Endothelial cell of umbilical vein (primary cell): ENCODE measurements at regions not wholly inside any gene's neighbourhood (a gene's known extent, or its start where the extent isn't known, plus 50 kb on each side); places are given as distances from the start of the nearest gene placed in this dataset.

Source experiments
- BruUV-seq: library from RNA; stranded (reverse); fragments of 400-500 nt; replicated peaks from 2 replicates; lab custom pipeline; 2021; lab: Mats Ljungman, UMichigan
- CTCF ChIA-PET: fragments of 300-600, 350-600 bp; sonication (Branson Sonifier 250); formaldehyde crosslinking; loops from one replicate; lab custom pipeline; 2021; ENCODE audit warnings: antibody characterized with exemption, inconsistent platforms; lab: Charles Lee
- POLR2A ChIA-PET: fragments of 300-600, 350-600 bp; sonication (Branson Sonifier 250); formaldehyde crosslinking; loops from one replicate; lab custom pipeline; 2021; ENCODE audit warnings: antibody characterized with exemption, inconsistent platforms; lab: Charles Lee
- DNase-seq: peaks from one replicate; pipeline ENCODE4 v3.0.0-alpha.2; 2011; ENCODE audit warnings: low read depth, low spot score
- FAIRE-seq: peaks from 2 replicates; lab custom pipeline; 2011; peaks lifted over from hg19 to GRCh38; lab: Jason Lieb, UNC
- H2AFZ ChIP-seq: 2 replicates; pipeline ENCODE4 v1.6.0; 2012; ENCODE audit warnings: low read depth, low read length, control low read depth, inconsistent platforms
- H3K27ac ChIP-seq: 2 replicates; pipeline ENCODE4 v1.5.1; 2011; ENCODE audit warnings: low read depth, mild to moderate bottlenecking, control low read depth, low read length, moderate library complexity; ENCODE audit not compliant: insufficient read depth
- H3K27me3 ChIP-seq, 2 experiments: 2 replicates each; pipeline versions ENCODE4 v1.6.0 to v1.6.1; 2011; ENCODE audit warnings: low read length in 2 of 2, mixed read lengths in 1 of 2; ENCODE audit not compliant: control insufficient read depth in 2 of 2, insufficient read depth in 2 of 2
- H3K36me3 ChIP-seq, 2 experiments: 2 replicates in 1 of 2; 3 replicates in 1 of 2; pipeline ENCODE4 v1.5.1; 2011; ENCODE audit warnings: low read length in 2 of 2, mild to moderate bottlenecking in 1 of 2, moderate library complexity in 1 of 2; ENCODE audit not compliant: control insufficient read depth in 2 of 2, insufficient read depth in 2 of 2; ENCODE audit errors: extremely low read depth in 1 of 2
- H3K4me1 ChIP-seq: 3 replicates; pipeline ENCODE4 v1.5.1; 2011; ENCODE audit warnings: mild to moderate bottlenecking, low read length; ENCODE audit not compliant: control insufficient read depth, insufficient read depth; ENCODE audit errors: extremely low read depth
- H3K4me2 ChIP-seq: 2 replicates; pipeline ENCODE4 v1.6.1; 2011; ENCODE audit warnings: low read length, control low read depth, mixed read lengths; ENCODE audit not compliant: insufficient read depth
- H3K4me3 ChIP-seq, 3 experiments: fragments of 200-600 bp in 1 of 3; sonication (generic), shearing (Covaris generic) in 1 of 3; replicated peaks in 1 of 3; 2 replicates each; pipeline ENCODE4 v1.5.1; 2011 to 2016; ENCODE audit warnings: control low read depth in 3 of 3, low read length in 3 of 3, mild to moderate bottlenecking in 2 of 3, inconsistent platforms in 1 of 3, low read depth in 1 of 3, moderate library complexity in 1 of 3; ENCODE audit not compliant: insufficient read depth in 1 of 3
- H3K79me2 ChIP-seq: 2 replicates; pipeline ENCODE4 v1.6.0; 2012; ENCODE audit warnings: low read length, inconsistent platforms; ENCODE audit not compliant: control insufficient read depth, insufficient read depth
- H3K9ac ChIP-seq: replicated peaks from 2 replicates; pipeline ENCODE3; 2011; ENCODE audit warnings: low read length, control low read depth; ENCODE audit not compliant: insufficient read depth; ENCODE audit errors: extremely low read depth
- H3K9me1 ChIP-seq: replicated peaks from 3 replicates; pipeline ENCODE4 v1.6.0; 2011; ENCODE audit warnings: mild to moderate bottlenecking, low read length; ENCODE audit not compliant: control insufficient read depth, insufficient read depth; ENCODE audit errors: extremely low read depth
- H3K9me3 ChIP-seq: replicated peaks from 2 replicates; pipeline ENCODE4 v1.5.1; 2012; ENCODE audit warnings: low read length, inconsistent platforms; ENCODE audit not compliant: control insufficient read depth, insufficient read depth
- H4K20me1 ChIP-seq: replicated peaks from 2 replicates; pipeline ENCODE3; 2011; ENCODE audit warnings: mild to moderate bottlenecking, low read length; ENCODE audit not compliant: control insufficient read depth, insufficient read depth; ENCODE audit errors: extremely low read depth
- EZH2 ChIP-seq: IDR thresholded peaks from 2 replicates; pipeline ENCODE4 v1.6.1; 2012; ENCODE audit warnings: borderline replicate concordance, low read depth, mild to moderate bottlenecking, moderate library complexity, low read length, inconsistent platforms; ENCODE audit not compliant: severe bottlenecking
- FOS ChIP-seq: IDR thresholded peaks from 2 replicates; pipeline ENCODE4 v1.6.1; 2011; ENCODE audit warnings: mild to moderate bottlenecking, low read length, moderate library complexity, borderline replicate concordance; ENCODE audit not compliant: insufficient read depth
- GATA2 ChIP-seq: IDR thresholded peaks from 2 replicates; pipeline ENCODE4 v1.7.0; 2011; ENCODE audit warnings: low read depth, mild to moderate bottlenecking, moderate library complexity, mixed read lengths, low read length; ENCODE audit not compliant: insufficient read length, insufficient read depth
- JUN ChIP-seq: IDR thresholded peaks from 2 replicates; pipeline ENCODE4 v1.6.1; 2011; ENCODE audit warnings: borderline replicate concordance, low read depth; ENCODE audit not compliant: insufficient read length, insufficient read depth
- MYC ChIP-seq: IDR thresholded peaks from one replicate; pipeline ENCODE4 v1.6.1; 2011; ENCODE audit warnings: mild to moderate bottlenecking, low read depth, low read length
- POLR2A ChIP-seq: IDR thresholded peaks from 2 replicates; pipeline ENCODE4 v1.6.1; 2012; ENCODE audit warnings: low read depth, mild to moderate bottlenecking, control low read depth, low read length
- POLR2AphosphoS5 ChIP-seq: IDR thresholded peaks from 2 replicates; pipeline ENCODE4 v1.6.1; 2012; ENCODE audit warnings: low read depth, mild to moderate bottlenecking, control low read depth, low read length, moderate library complexity; ENCODE audit not compliant: insufficient read depth
- dilution Hi-C: fragments of 300-500 bp; cut with MboI; formaldehyde crosslinking; loops from one replicate; pipeline ENCODE4 v1.15.0; 2019; ENCODE audit warnings: low sequenced_read_pairs; ENCODE audit not compliant: extremely low pct_ligation_motif_present
- intact Hi-C: fragments of 100-400 bp; cut with micrococcal nuclease; formaldehyde crosslinking; loops from one replicate; pipeline ENCODE4 v1.10.0; 2022
- TF ChIP-seq, protein P1 (sequence below): IDR thresholded peaks from 2 replicates; pipeline ENCODE4 v1.6.1; 2011; ENCODE audit not compliant: insufficient read depth, insufficient read length
- TF ChIP-seq, protein P2 (sequence below), 2 donors: IDR thresholded peaks; 1 replicate in 1 of 2; 2 replicates in 1 of 2; pipeline ENCODE4 v1.5.1; 2011; ENCODE audit warnings: low read length in 2 of 2, mild to moderate bottlenecking in 2 of 2, moderate library complexity in 2 of 2, control low read depth in 1 of 2, inconsistent platforms in 1 of 2, low read depth in 1 of 2; ENCODE audit not compliant: insufficient read depth in 1 of 2; ENCODE audit errors: extremely low read depth in 1 of 2

DNA sequence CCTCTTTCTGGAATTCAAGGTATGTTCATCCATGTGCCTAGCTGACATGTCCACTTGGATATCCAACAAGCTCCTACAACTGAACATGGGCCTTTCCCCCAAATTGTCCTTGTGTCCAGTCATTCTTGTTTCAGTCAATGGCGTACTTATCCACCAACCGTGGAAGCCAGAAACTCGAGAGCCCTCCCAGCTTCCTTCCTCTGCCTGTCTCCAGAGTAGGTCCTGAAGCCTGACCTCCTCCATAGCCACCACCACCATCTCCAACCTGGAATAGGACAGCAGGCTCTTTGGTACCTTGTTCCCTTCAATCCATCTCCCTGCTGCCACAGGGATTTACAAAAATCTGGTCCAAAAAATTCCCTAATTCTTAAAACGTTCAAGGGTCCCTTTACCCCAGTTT, 305.1 kb downstream of the RPS24 start:
- Histone ChIP-seq H3K9me3 (no peaks in the 10 kb centered on the region), H3K4me2 (no peak overlapping the region), H3K9me1 (no peaks in the 10 kb centered on the region), H3K4me1 (peaks cover 20% of the 10 kb centered on the region), H3K79me2 (no peaks in the 10 kb centered on the region), H3K27ac (no peak overlapping the region), H3K27me3 (peaks cover 0 to 2% of the 10 kb centered on the region in 2 experiments), H3K9ac (no peak overlapping the region), H4K20me1 (no peaks in the 10 kb centered on the region), H3K36me3 (no peaks in the 10 kb centered on the region), H3K4me3 (no peak overlapping the region), H2AFZ (no peak overlapping the region)
- no TSS peak for BruUV-seq
- DNase-seq (no peak), FAIRE-seq (no peak)
- CTCF ChIA-PET, result no interaction called here
- POLR2A ChIA-PET, result no interaction called here
- TF ChIP-seq POLR2AphosphoS5 (no peak), FOS (no peak), POLR2A (no peak), MYC (no peak), EZH2 (no peak), GATA2 (no peak), JUN (no peak)
- TF ChIP-seq, protein P1, sequence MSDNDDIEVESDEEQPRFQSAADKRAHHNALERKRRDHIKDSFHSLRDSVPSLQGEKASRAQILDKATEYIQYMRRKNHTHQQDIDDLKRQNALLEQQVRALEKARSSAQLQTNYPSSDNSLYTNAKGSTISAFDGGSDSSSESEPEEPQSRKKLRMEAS, result no peak
- TF ChIP-seq, protein P2, sequence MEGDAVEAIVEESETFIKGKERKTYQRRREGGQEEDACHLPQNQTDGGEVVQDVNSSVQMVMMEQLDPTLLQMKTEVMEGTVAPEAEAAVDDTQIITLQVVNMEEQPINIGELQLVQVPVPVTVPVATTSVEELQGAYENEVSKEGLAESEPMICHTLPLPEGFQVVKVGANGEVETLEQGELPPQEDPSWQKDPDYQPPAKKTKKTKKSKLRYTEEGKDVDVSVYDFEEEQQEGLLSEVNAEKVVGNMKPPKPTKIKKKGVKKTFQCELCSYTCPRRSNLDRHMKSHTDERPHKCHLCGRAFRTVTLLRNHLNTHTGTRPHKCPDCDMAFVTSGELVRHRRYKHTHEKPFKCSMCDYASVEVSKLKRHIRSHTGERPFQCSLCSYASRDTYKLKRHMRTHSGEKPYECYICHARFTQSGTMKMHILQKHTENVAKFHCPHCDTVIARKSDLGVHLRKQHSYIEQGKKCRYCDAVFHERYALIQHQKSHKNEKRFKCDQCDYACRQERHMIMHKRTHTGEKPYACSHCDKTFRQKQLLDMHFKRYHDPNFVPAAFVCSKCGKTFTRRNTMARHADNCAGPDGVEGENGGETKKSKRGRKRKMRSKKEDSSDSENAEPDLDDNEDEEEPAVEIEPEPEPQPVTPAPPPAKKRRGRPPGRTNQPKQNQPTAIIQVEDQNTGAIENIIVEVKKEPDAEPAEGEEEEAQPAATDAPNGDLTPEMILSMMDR (IDR thresholded peaks at IDR 0.05; ENCODE audit: extremely low read depth in 1 of 2, insufficient read depth in 1 of 2, low read depth in 1 of 2, low read length in 2 of 2), result no peak
- dilution Hi-C loops, result no loop called here
- intact Hi-C loops, result no loop called here
